GM23338 (cell line): ENCODE measurements at regions not wholly inside any gene's neighbourhood (a gene's known extent, or its start where the extent isn't known, plus 50 kb on each side); places are given as distances from the start of the nearest gene placed in this dataset.

Experiments
- ATAC-seq: fragments of 200-7000 bp; cut with Tn5 transposase; 3 replicates; pipeline ENCODE4 v1.9.1; 2020
- DNase-seq: peaks from one replicate; pipeline ENCODE4 v3.0.0-alpha.2; 2015; ENCODE audit warnings: low spot score
- H2AFZ ChIP-seq: fragments of 200-600 bp; sonication (generic); 2 replicates; pipeline ENCODE4 v1.8.0; 2016; ENCODE audit warnings: antibody characterized with exemption, mild to moderate bottlenecking, moderate library complexity
- H3F3A ChIP-seq: fragments of 200-600 bp; sonication (generic); replicated peaks from 2 replicates; pipeline ENCODE4 v1.8.0; 2017; ENCODE audit warnings: antibody characterized with exemption, mixed run types, low read depth
- H3K27ac ChIP-seq: fragments of 200-600 bp; sonication (generic); 2 replicates; pipeline ENCODE4 v1.6.1; 2016; ENCODE audit warnings: low read depth
- H3K27me3 ChIP-seq: fragments of 200-600 bp; sonication (generic); 2 replicates; pipeline ENCODE4 v1.8.0; 2016; ENCODE audit warnings: mild to moderate bottlenecking, mixed run types, moderate library complexity; ENCODE audit not compliant: insufficient read depth
- H3K36me3 ChIP-seq: fragments of 200-600 bp; sonication (generic); 2 replicates; pipeline ENCODE4 v1.8.0; 2016; ENCODE audit warnings: mild to moderate bottlenecking; ENCODE audit not compliant: insufficient read depth
- H3K4me1 ChIP-seq: fragments of 200-600 bp; sonication (generic); 2 replicates; pipeline ENCODE4 v1.8.0; 2016; ENCODE audit warnings: mild to moderate bottlenecking, moderate library complexity; ENCODE audit not compliant: insufficient read depth
- H3K4me2 ChIP-seq: fragments of 200-600 bp; sonication (generic); 2 replicates; pipeline ENCODE4 v1.7.1; 2017; ENCODE audit warnings: mixed run types
- H3K4me3 ChIP-seq: fragments of 200-600 bp; sonication (generic); 2 replicates; pipeline ENCODE4 v1.6.1; 2016; ENCODE audit warnings: mixed run types
- H3K79me2 ChIP-seq: fragments of 200-600 bp; sonication (generic); replicated peaks from 2 replicates; pipeline ENCODE4 v1.8.0; 2017; ENCODE audit warnings: mild to moderate bottlenecking; ENCODE audit not compliant: insufficient read depth
- H3K9me2 ChIP-seq: fragments of 200-600 bp; sonication (generic); 2 replicates; pipeline ENCODE4 v1.8.0; 2017; ENCODE audit not compliant: insufficient read depth
- H4K20me1 ChIP-seq: fragments of 200-600 bp; sonication (generic); replicated peaks from 2 replicates; pipeline ENCODE4 v1.8.0; 2017; ENCODE audit warnings: mild to moderate bottlenecking; ENCODE audit not compliant: insufficient read depth
- H3K27ac Mint-ChIP-seq: 2 replicates; pipeline ENCODE4 v1.8.0; 2020; ENCODE audit warnings: inconsistent platforms, mild to moderate bottlenecking, moderate library complexity, mixed read lengths
- H3K27me3 Mint-ChIP-seq: 3 replicates; pipeline ENCODE4 v1.8.0; 2022; ENCODE audit warnings: low read depth, mild to moderate bottlenecking, moderate library complexity, mixed read lengths, inconsistent platforms; ENCODE audit not compliant: insufficient read depth, poor library complexity
- H3K36me3 Mint-ChIP-seq: 3 replicates; pipeline ENCODE4 v1.8.0; 2021; ENCODE audit warnings: low read depth, mild to moderate bottlenecking, inconsistent platforms, moderate library complexity, mixed read lengths
- H3K4me1 Mint-ChIP-seq: 3 replicates; pipeline ENCODE4 v1.8.0; 2020; ENCODE audit warnings: mild to moderate bottlenecking, inconsistent platforms, mixed read lengths
- H3K4me3 Mint-ChIP-seq: 3 replicates; pipeline ENCODE4 v1.8.0; 2021; ENCODE audit warnings: moderate library complexity, mild to moderate bottlenecking, inconsistent platforms, mixed read lengths
- H3K9me3 Mint-ChIP-seq: 3 replicates; pipeline ENCODE4 v1.8.0; 2020; ENCODE audit warnings: moderate library complexity, mild to moderate bottlenecking, inconsistent platforms, mixed read lengths
- CREB1 ChIP-seq: fragments of 250-450 bp; sonication (Bioruptor Pico); IDR thresholded peaks from 2 replicates; pipeline ENCODE4 v1.5.0; 2020; ENCODE audit warnings: low read depth, mild to moderate bottlenecking, moderate library complexity
- CTCF ChIP-seq, 2 experiments: fragments of 200-600 bp in 1 of 2; sonication (generic) in 1 of 2; conservative IDR thresholded peaks; 2 replicates each; pipeline versions ENCODE4 v1.5.1 to v1.6.1; 2016 to 2017; ENCODE audit warnings: antibody characterized with exemption in 2 of 2, low read depth in 2 of 2, mild to moderate bottlenecking in 2 of 2, moderate library complexity in 1 of 2
- ETS1 ChIP-seq: IDR thresholded peaks from 2 replicates; pipeline ENCODE4 v1.6.1; 2016; ENCODE audit warnings: antibody characterized with exemption
- EZH2 ChIP-seq: fragments of 200-600 bp; sonication (generic); IDR thresholded peaks from one replicate; pipeline ENCODE4 v1.8.0; 2017; ENCODE audit warnings: antibody characterized with exemption, mild to moderate bottlenecking, low read depth; ENCODE audit not compliant: unreplicated experiment
- EZH2phosphoT487 ChIP-seq: fragments of 200-600 bp; sonication (generic); IDR thresholded peaks from one replicate; pipeline ENCODE4 v1.8.1; 2018; ENCODE audit warnings: antibody characterized with exemption; ENCODE audit not compliant: unreplicated experiment
- JUNB ChIP-seq: IDR thresholded peaks from one replicate; pipeline ENCODE4 v1.6.1; 2016; ENCODE audit warnings: antibody characterized with exemption; ENCODE audit not compliant: unreplicated experiment
- NANOG ChIP-seq: IDR thresholded peaks from 2 replicates; pipeline ENCODE4 v1.6.1; 2016; ENCODE audit warnings: antibody characterized with exemption, borderline replicate concordance
- POLR2AphosphoS5 ChIP-seq: IDR thresholded peaks from 2 replicates; pipeline ENCODE4 v1.6.1; 2016; ENCODE audit warnings: antibody characterized with exemption, low read depth
- STAT1 ChIP-seq: IDR thresholded peaks from one replicate; pipeline ENCODE4 v1.6.1; 2016; ENCODE audit warnings: antibody characterized with exemption; ENCODE audit not compliant: unreplicated experiment
- ZNF114 ChIP-seq: fragments of 250-450 bp; sonication (Bioruptor Pico); IDR thresholded peaks from 2 replicates; pipeline ENCODE4 v1.5.0; 2020; ENCODE audit warnings: mild to moderate bottlenecking, moderate library complexity
- ZNF331 ChIP-seq: fragments of 250-450 bp; sonication (Bioruptor Pico); IDR thresholded peaks from 2 replicates; pipeline ENCODE4 v1.5.0; 2020; ENCODE audit warnings: low read depth, mild to moderate bottlenecking, moderate library complexity
- ZNF462 ChIP-seq: fragments of 250-450 bp; sonication (Bioruptor Pico); IDR thresholded peaks from 2 replicates; pipeline ENCODE4 v1.5.0; 2020; ENCODE audit warnings: mild to moderate bottlenecking, moderate library complexity

- Mint-ChIP-seq H3K27ac (no peak overlapping the region), H3K36me3 (no peaks in the 10 kb centered on the region), H3K4me3 (no peak overlapping the region), H3K27me3 (no peaks in the 10 kb centered on the region), H3K4me1 (0 out of 3 replicates have a peak, but pooled peaks cover 4% of the 10 kb centered on the region), H3K9me3 (no peaks in the 10 kb centered on the region)
- Histone ChIP-seq H3K79me2 (no peaks in the 10 kb centered on the region), H3K4me1 (no peaks in the 10 kb centered on the region), H3K27me3 (no peaks in the 10 kb centered on the region), H3F3A (no peaks in the 10 kb centered on the region), H3K9me2 (no peaks in the 10 kb centered on the region), H3K4me3 (no peak overlapping the region), H4K20me1 (no peaks in the 10 kb centered on the region), H2AFZ (no peak overlapping the region), H3K4me2 (no peak overlapping the region), H3K36me3 (no peaks in the 10 kb centered on the region), H3K27ac (no peak overlapping the region)
- no peak for ATAC-seq
- no peak for DNase-seq
- TF ChIP-seq EZH2 (no peak), ZNF114 (CRISPR knock-in tag) (no peak), POLR2AphosphoS5 (no peak), ZNF331 (CRISPR knock-in tag) (no peak), JUNB (no peak)
Observed at GRCh38 chr2:194745557-194746146, 911.4 kb upstream of the SLC39A10 start.

GRCh38 chr2:194742706-194743105 lies 914.3 kb upstream of the SLC39A10 start:
- H3K9me2 ChIP-seq, result no peaks in the 10 kb centered on the region
- no peaks in the 10 kb centered on the region for H3F3A ChIP-seq
- Mint-ChIP-seq H3K36me3 (no peaks in the 10 kb centered on the region), H3K4me3 (no peak overlapping the region), H3K27me3 (no peaks in the 10 kb centered on the region), H3K4me1 (0 out of 3 replicates have a peak, but pooled peaks cover 4% of the 10 kb centered on the region), H3K9me3 (no peaks in the 10 kb centered on the region), H3K27ac (no peak overlapping the region)
- no peak for DNase-seq
- no peaks in the 10 kb centered on the region for H3K36me3 ChIP-seq
- no peaks in the 10 kb centered on the region for H4K20me1 ChIP-seq
- no peaks in the 10 kb centered on the region for H3K27me3 ChIP-seq
- H3K4me2 ChIP-seq, result no peak overlapping the region
- no peaks in the 10 kb centered on the region for H3K4me1 ChIP-seq
- no peak overlapping the region for H3K27ac ChIP-seq
- no peak overlapping the region for H2AFZ ChIP-seq
- no peak overlapping the region for H3K4me3 ChIP-seq
- ATAC-seq, result no peak
- no peaks in the 10 kb centered on the region for H3K79me2 ChIP-seq
- TF ChIP-seq EZH2, result no peak
- TF ChIP-seq POLR2AphosphoS5, result no peak
- TF ChIP-seq ZNF462 (CRISPR knock-in tag), result no peak
- TF ChIP-seq CREB1 (CRISPR knock-in tag), result no peak
- no peak for TF ChIP-seq CTCF (conservative IDR thresholded peaks at IDR 0.05; ENCODE audit: low read depth in 2 of 2)
- TF ChIP-seq ZNF331 (CRISPR knock-in tag), result no peak
- no peak for TF ChIP-seq NANOG
- no peak for TF ChIP-seq ZNF114 (CRISPR knock-in tag)
- TF ChIP-seq STAT1, result no peak
- no peak for TF ChIP-seq EZH2phosphoT487
- no peak for TF ChIP-seq JUNB
- no peak for TF ChIP-seq ETS1
